Peyer's patch (tissue), 4 donors: ENCODE measurements at regions not wholly inside any gene's neighbourhood (a gene's known extent, or its start where the extent isn't known, plus 50 kb on each side); places are given as distances from the start of the nearest gene placed in this dataset.

Experiments used
- POLR2A ChIP-seq, 2 donors: fragments of 450-650 bp; IDR thresholded peaks; one replicate each; pipeline ENCODE4 v1.5.1; 2017; ENCODE audit warnings: antibody characterized with exemption in 2 of 2, mild to moderate bottlenecking in 2 of 2, moderate library complexity in 2 of 2
- TF ChIP-seq, protein P1 (sequence below), 6 experiments: fragments of 450-650 bp in 4 of 6; fragments of 200-600 bp in 2 of 6; sonication (generic) in 1 of 6; IDR thresholded peaks; one replicate each; pipeline ENCODE4 v1.5.1; 2017 to 2019; ENCODE audit warnings: antibody characterized with exemption in 6 of 6, mild to moderate bottlenecking in 3 of 6, moderate library complexity in 1 of 6

DNA sequence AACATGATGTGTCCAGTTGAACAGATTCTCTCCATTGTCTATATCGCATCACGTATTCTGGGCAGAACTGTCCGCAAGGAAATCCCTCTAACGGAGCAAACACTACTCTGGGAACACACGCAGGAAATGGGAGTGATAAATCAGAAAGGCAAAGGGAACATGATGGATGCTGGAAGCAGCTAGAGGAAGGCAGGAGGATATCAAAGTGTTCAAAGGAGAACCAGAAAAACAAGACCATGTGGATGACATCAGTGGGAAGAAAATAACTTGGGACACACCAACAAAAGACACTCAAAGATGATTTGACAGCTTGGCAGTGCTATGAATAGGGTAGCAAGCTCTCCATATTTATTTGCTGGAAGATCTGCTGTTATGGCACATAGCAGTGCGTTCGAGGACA lies 142.9 kb downstream of the PLK2 start:
- TF ChIP-seq, protein P1, sequence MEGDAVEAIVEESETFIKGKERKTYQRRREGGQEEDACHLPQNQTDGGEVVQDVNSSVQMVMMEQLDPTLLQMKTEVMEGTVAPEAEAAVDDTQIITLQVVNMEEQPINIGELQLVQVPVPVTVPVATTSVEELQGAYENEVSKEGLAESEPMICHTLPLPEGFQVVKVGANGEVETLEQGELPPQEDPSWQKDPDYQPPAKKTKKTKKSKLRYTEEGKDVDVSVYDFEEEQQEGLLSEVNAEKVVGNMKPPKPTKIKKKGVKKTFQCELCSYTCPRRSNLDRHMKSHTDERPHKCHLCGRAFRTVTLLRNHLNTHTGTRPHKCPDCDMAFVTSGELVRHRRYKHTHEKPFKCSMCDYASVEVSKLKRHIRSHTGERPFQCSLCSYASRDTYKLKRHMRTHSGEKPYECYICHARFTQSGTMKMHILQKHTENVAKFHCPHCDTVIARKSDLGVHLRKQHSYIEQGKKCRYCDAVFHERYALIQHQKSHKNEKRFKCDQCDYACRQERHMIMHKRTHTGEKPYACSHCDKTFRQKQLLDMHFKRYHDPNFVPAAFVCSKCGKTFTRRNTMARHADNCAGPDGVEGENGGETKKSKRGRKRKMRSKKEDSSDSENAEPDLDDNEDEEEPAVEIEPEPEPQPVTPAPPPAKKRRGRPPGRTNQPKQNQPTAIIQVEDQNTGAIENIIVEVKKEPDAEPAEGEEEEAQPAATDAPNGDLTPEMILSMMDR (IDR thresholded peaks at IDR 0.05): no peak
- TF ChIP-seq POLR2A (IDR thresholded peaks at IDR 0.05): no peak
